ENCODE measurements at regions not wholly inside any gene's neighbourhood (a gene's known extent, or its start where the extent isn't known, plus 50 kb on each side); places are given as distances from the start of the nearest gene placed in this dataset.

DNA sequence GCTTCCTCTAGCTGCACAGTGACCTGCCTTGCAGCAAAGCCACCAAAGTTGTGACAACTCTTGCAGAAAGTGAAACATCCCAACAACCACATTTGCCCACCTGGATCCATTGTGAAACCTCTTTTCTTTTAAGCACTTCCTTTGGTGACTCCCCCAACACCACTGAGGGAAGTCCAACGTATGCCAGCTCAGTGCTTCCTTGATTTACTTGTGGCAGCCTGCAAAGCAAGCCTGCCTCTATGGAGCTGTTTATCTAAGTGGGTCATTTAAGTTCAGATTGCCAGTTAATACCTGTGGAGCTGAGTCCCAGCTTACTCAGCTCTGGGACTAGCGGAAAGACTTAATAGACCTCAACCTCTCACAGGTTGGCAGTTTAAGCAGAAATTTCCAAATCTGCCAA is 230.8 kb upstream of the GHITM start:
- no peak for DNase-seq

DNA sequence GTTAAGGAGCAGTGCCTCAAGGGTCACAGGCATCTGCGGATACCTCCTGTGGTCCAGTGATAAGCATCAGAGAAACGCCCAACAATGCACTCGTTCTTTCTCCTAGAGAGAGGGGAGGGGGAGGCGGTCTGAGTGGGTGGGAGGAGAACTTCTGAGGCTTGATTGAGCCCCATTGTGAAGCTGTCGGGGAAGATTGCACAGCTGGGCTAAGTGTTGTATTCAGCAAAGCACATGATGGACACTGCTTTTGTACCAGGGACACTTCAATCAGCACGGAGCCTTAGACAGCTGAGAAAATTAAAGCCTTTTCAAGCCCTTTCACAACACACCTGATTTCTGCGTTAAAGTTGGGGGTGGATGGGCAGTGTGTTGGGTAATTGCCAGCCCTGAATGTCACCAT is 230.3 kb upstream of the GHITM start:
- no peak for DNase-seq

DNA sequence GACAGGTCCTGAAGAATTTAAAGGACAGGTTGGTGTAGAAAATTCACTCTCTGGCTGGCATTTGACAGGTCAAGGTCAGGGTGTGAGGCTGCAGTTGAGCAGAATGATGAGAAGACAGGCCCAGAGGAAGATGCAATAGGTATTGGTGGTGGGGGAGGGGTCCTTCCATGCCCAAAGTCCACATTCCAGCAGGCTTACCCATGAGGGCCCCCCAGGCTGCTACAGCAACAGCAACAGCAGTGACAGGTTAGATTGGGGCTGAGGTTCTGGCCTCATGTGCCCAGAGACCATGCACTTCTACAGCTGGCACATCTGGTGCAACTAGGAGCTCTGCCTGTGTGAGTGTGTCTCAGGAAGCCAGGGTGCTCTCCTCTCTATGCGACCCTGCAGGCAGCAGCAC is 223.5 kb upstream of the GHITM start:
- DNase-seq = no peak

- no peak for DNase-seq
These were observed 221.5 kb upstream of the GHITM start for GRCh38 chr10:83917537-83918506.

DNA sequence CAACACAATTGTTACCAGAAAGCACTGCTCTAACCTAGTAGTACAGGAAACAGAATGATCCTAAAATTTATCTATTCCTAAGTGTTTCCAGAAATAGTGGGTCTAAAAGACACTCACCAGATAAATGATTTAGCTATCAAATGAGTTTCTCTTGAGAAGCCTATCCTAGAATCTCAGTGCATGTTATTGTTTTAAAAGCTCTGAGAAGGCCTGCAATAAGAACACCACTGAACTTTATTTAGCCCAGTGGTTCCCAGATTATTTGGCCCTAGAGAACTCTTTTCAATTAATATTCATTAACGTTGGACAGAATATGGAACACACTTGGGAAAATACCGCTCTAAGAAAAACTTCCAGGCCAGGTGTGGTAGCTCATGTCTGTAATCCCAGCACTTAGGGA is 220.1 kb upstream of the GHITM start:
- DNase-seq = no peak

DNA sequence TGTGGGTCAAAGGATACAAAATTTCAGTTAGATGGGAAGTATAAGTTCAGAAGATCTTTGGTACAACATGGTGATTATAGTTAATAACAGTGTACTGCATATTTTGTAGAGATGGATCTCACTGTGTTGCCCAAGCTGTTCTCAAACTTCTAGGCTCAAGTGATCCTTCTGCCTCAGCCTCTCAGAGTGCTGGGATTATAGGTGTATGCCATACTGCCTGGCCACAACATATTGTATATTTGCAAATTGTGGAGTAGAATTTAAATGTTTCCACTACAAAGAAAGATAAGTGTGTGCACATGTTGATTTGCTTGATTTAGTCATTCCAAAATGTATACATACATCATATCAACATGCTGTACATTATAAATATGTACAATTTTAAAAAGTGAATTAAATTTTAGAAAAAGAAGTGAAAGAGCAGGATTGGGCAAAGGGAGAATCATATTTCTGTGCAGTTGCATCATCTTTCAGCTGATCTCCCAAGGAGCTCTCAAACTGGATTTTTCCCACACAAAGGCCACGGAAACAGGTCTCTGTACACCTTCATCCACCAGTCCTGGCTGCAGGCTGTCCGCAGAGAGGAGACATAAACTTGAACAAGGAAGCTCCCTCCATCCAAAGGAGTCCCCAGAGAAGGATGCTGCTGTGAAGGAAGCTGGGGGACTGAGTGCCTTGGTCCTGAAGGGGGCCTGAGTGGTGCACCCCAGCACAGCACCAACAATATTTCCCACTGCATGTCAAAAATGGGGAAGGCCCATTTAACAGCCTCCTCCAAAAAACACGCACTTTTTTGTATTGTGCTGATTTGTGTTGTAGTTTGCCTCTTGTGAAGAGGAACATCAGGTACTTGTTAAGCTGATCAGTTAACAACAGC is 217.1 kb upstream of the GHITM start:
- no peak for DNase-seq

GRCh38 chr10:83925133-83925532 is 214.2 kb upstream of the GHITM start:
- no peak for DNase-seq

DNA sequence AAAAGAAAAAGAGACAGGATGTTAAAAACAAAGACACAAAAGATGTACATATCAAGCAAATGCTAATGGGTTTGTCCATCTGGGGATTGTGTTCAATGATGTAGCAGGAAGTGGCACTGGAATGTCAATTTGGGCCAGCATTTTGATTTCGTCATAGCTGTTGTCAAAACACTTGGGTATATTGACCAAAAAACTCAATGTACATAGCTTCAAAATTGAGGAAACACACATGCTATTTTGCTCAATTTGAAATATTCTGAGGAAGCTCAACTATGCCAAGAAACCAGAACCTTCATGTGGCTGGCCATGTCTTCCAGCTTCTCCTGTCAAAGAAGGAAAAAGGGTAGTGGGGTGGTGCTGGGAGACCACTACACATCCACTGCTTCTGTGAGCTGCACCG is 212.7 kb upstream of the GHITM start:
- no peak for DNase-seq

DNA sequence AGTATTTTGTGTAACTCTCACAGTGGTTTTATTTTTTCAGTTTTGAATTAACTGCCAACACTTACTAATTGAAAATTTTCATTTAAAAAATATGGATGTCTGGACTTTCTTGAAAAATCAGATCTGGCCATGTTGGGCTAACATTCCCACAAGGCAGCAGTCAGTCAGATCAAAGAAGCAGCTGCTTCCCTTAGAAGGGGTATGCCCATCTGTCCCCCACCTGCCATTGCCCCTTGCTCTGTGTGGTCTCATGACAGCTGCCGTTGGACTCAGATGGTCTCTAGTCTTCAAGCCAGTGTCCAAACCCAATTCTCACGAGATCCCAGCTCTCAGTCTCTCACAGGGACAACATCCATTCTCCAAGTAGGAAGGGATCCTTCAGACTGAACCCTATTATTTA is 212.1 kb upstream of the GHITM start:
- DNase-seq = no peak

- DNase-seq = no peak
These were observed 209.9 kb upstream of the GHITM start for GRCh38 chr10:83929399-83929798.

DNA sequence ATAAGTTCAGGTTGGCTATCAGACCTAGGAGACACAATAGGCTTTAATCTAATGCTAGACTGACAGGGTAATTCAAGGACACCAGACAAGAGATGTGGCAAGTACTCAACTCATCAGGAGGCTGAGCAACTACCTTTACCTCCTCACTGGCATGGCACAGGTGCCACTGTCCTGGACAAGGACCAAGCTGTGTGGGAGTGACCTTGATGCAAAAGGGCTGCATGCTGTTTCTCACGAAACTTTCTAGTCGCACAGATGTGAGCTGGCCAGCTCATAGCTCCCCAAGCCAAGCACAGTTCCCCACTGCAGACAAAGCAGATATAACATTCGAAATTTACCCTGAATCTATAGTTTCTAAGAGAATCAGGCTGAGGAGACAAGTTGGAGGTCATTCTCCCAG is 207.6 kb upstream of the GHITM start:
- DNase-seq = no peak

GRCh38 chr10:83932245-83932644 is 207.1 kb upstream of the GHITM start:
- DNase-seq = no peak

GRCh38 chr10:83934062-83934461 is 205.2 kb upstream of the GHITM start:
- no peak for DNase-seq

DNA sequence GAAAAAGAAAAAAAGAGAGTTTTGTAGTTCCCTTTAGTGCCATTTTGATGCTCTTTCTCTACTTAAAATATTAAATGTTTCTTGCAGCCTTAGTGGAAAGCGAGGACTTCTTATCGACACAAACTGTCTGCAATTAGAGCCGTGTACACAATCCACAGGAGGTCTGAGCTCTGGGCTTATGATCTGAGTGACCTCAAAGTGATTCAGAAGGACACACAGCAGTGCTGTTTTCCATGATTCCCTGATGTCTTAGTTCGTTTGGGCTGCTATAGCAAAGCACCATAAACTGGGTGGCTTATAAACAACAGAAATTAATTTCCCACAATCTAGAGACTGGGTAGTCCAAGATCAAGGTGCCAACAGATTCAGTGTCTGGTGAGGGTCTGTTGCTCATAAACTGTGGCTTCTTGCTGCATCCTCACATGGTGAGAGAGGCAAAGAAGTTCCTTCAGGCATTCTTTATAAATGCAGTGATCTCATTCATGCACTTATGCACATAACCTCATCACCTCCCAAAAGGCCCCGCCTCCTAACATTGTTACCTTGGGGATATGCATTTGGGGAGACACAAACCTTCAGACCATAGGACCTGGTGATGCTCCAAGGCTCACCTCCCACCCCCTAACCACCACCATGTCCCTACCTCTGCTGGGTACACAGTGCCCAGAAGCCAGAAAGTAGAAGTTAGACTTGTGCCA is 204.5 kb upstream of the GHITM start:
- DNase-seq = no peak

DNA sequence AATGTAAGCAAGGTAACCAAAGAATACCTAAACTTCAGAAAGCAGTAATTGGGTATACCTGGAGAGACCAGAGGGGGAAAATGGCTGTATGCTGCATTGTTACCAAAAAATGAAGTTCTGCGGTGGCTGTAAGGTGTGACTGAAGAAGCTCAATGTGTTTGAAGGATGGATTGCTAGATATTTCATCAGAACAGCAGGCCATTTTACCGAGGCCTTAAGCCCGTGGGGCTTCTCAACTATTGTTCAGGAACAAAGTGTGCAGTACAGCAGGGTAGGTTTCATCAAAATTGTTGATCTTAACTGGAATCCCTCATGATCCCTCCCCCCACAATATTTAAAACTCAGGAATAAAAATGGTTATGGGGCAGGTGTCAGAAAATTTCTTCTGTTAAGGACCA is 204.0 kb upstream of the GHITM start:
- DNase-seq = no peak

DNA sequence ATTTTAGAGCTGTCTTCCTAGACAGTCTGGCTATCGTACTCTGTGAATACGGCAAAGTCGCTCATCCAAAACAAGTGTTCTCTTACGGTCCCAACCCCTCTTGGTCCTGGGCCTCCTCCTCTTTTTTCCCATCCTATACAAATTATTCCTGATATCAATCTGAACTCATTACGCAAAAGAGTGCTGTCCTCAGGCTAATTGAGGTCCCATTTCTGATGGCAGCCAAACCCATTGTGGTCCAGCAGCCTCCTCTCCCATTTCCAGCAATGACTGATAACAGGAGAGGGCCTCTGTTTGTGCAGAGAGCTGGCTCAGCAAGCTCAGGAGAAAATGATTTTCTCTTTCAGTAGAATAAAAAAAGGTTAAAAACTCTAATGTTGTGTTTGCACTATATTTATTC is 203.4 kb upstream of the GHITM start:
- no peak for DNase-seq

- no peak for DNase-seq
These were observed 202.1 kb upstream of the GHITM start for GRCh38 chr10:83937161-83937560.

GRCh38 chr10:83937826-83938225 is 201.5 kb upstream of the GHITM start:
- DNase-seq = no peak

GRCh38 chr10:83941189-83941588 is 198.1 kb upstream of the GHITM start:
- no peak for DNase-seq

GRCh38 chr10:83942410-83942809 is 196.9 kb upstream of the GHITM start:
- DNase-seq = no peak

GRCh38 chr10:83943049-83943448 is 196.3 kb upstream of the GHITM start:
- DNase-seq = no peak

- no peak for DNase-seq
These were observed 195.4 kb upstream of the GHITM start for GRCh38 chr10:83943920-83944319.

- no peak for DNase-seq
These were observed 193.2 kb upstream of the GHITM start for GRCh38 chr10:83945982-83946718.

All from NCI-H2081 treated with DMSO at 0.1 percent for 48 hours (cell line).